ENCODE measurements at regions not wholly inside any gene's neighbourhood (a gene's known extent, or its start where the extent isn't known, plus 50 kb on each side); places are given as distances from the start of the nearest gene placed in this dataset.

DNA sequence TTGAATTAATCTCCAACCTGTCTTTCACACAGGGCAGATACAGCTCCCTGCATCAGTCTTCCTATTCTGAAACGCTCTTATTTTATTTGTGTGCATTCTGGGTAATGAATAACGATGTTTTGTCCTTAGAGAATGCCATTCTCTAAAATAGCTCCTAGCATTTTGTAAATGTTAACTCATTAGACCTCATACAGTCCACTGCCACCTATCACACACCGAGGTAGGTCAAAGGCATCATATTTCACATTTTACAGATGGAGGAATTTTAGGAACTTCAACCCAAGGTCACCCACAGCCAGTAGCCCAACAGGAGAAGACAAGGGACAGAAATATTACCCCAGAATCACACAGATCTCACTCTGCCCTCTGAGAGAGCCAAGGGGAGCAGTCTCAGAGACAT lies 455.4 kb upstream of the GYPC start:
- TF ChIP-seq, protein P1, sequence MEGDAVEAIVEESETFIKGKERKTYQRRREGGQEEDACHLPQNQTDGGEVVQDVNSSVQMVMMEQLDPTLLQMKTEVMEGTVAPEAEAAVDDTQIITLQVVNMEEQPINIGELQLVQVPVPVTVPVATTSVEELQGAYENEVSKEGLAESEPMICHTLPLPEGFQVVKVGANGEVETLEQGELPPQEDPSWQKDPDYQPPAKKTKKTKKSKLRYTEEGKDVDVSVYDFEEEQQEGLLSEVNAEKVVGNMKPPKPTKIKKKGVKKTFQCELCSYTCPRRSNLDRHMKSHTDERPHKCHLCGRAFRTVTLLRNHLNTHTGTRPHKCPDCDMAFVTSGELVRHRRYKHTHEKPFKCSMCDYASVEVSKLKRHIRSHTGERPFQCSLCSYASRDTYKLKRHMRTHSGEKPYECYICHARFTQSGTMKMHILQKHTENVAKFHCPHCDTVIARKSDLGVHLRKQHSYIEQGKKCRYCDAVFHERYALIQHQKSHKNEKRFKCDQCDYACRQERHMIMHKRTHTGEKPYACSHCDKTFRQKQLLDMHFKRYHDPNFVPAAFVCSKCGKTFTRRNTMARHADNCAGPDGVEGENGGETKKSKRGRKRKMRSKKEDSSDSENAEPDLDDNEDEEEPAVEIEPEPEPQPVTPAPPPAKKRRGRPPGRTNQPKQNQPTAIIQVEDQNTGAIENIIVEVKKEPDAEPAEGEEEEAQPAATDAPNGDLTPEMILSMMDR (IDR thresholded peaks at IDR 0.05), result no peak
- no peak for TF ChIP-seq POLR2A (IDR thresholded peaks at IDR 0.05)
